RWPE1 (cell line): ENCODE measurements at regions not wholly inside any gene's neighbourhood (a gene's known extent, or its start where the extent isn't known, plus 50 kb on each side); places are given as distances from the start of the nearest gene placed in this dataset.

Experiments
- CTCF ChIA-PET: fragments of 350-600 bp; sonication (Branson Sonifier 250); formaldehyde crosslinking; extraction: SDS; loops from one replicate; lab custom pipeline; 2021; lab: Yijun Ruan, JAX
- POLR2A ChIA-PET: fragments of 400-600 bp; formaldehyde crosslinking; extraction: SDS; loops from one replicate; lab custom pipeline; 2020; ENCODE audit warnings: antibody characterized with exemption; ENCODE audit not compliant: low non-redundant PET; lab: Yijun Ruan, JAX
- DNase-seq: peaks from one replicate; pipeline ENCODE4 v3.0.0; 2012; ENCODE audit warnings: low spot score
- H3K27ac ChIP-seq: fragments of 450-650 bp; 2 replicates; pipeline ENCODE4 v1.5.1; 2017
- TF ChIP-seq, protein P1 (sequence below): fragments of 450-650 bp; conservative IDR thresholded peaks from 2 replicates; pipeline ENCODE4 v1.5.1; 2017; ENCODE audit warnings: low read depth, mild to moderate bottlenecking

DNA sequence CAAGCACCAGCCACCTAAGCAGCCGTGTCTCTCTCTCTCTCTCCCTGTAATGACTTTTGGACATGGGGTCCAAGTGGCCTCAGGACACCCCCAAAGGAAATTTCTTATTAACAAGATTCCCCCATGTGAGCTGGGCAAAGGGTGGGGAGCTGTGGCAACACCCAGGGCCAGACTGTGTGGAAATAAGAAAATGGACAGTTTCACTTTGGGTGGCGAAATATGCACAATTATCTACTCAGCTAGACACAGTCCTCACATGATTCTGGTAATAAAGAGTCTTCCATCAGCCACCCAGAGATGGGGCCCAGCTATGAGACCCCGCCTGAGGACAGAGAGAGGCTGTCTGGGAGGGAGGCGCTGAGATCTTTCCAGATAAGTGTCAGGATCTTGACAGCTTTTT lies 96.8 kb upstream of the TPM1 start:
- POLR2A ChIA-PET: no interaction called here
- no peak overlapping the region for H3K27ac ChIP-seq
- CTCF ChIA-PET: interaction anchor here (0.5 to 1.1 kb wide), 2 partner anchors 16 to 17 kb away, joined by 4 to 5 read pairs; no protein-coding TSS in a partner anchor
- TF ChIP-seq, protein P1, sequence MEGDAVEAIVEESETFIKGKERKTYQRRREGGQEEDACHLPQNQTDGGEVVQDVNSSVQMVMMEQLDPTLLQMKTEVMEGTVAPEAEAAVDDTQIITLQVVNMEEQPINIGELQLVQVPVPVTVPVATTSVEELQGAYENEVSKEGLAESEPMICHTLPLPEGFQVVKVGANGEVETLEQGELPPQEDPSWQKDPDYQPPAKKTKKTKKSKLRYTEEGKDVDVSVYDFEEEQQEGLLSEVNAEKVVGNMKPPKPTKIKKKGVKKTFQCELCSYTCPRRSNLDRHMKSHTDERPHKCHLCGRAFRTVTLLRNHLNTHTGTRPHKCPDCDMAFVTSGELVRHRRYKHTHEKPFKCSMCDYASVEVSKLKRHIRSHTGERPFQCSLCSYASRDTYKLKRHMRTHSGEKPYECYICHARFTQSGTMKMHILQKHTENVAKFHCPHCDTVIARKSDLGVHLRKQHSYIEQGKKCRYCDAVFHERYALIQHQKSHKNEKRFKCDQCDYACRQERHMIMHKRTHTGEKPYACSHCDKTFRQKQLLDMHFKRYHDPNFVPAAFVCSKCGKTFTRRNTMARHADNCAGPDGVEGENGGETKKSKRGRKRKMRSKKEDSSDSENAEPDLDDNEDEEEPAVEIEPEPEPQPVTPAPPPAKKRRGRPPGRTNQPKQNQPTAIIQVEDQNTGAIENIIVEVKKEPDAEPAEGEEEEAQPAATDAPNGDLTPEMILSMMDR: no peak
- DNase-seq: no peak

DNA sequence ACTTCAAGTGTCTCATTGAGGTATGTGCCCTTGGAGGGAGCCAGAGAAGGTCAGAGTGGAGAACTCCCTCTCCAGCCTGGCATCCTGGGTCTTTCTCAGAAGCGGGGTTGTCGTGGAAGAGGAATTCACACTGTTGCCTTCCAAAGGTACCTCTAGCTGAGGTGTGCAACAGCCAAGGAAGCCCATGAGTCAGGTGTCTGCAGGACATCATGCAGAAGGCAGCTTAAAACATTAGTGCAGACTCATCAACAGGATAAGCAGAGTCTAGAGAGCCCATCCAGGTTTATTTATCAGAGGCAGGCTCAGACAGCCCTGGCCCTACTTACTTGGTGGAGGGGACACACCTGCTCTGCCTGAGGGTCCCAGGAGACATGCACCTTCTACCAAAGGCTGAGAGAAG lies 95.6 kb upstream of the TPM1 start:
- no peak for DNase-seq
- CTCF ChIA-PET: interaction anchor here (1.1 kb wide), 1 partner anchor 18 kb away, joined by 5 read pairs; no protein-coding TSS in a partner anchor
- TF ChIP-seq, protein P1: no peak
- no peak overlapping the region for H3K27ac ChIP-seq
- POLR2A ChIA-PET: no interaction called here

DNA sequence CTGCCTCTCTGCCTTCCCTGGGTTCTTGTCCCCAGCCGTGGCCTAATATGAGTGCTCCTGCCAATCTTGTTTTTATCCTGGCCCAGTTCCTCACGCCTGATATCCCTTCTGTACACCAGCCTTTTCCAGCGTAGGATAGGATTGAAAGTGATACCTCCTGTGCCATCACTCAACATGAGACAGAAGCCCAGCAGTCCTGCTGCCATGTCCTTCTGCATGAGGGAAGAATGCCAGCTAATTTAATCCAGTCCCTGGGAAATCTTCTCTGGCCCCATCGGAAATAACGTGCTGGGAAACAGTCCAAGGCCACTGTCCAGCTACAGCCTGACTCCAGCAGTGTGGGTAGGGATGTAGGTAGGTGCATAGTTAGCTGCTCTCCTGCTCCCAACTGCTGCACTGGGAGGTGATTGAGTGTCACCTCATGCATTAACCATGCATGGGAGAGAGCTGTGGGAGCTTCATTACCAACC lies 92.0 kb upstream of the TPM1 start:
- no peak for DNase-seq
- CTCF ChIA-PET: interaction anchor here (0.6 kb wide), 1 partner anchor 274 kb away, joined by 3 read pairs; no protein-coding TSS in a partner anchor
- H3K27ac ChIP-seq: no peak overlapping the region
- POLR2A ChIA-PET: no interaction called here
- TF ChIP-seq, protein P1: no peak

DNA sequence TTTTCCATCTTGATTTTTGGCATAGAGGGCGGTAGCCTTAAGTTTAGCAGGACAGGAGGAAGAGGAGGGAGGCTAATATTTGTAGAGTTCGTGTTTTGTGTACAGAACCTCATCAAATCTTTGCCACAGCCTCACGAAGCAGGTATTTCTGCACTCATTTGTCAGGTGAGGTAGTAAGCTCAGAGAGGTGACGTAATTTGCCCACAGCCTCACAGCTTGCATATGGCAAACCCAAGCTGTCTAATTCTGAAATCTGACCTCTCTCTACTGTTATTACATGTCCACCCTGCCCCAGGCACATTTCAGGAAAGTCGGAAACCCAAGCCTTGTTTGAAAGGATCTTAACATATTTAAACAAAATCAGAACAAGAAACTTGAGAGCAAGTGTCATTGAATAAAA lies 91.1 kb upstream of the TPM1 start:
- TF ChIP-seq, protein P1: no peak
- ChIA-PET POLR2A (no interaction called here), CTCF (no interaction called here)
- DNase-seq: no peak
- no peak overlapping the region for H3K27ac ChIP-seq

DNA sequence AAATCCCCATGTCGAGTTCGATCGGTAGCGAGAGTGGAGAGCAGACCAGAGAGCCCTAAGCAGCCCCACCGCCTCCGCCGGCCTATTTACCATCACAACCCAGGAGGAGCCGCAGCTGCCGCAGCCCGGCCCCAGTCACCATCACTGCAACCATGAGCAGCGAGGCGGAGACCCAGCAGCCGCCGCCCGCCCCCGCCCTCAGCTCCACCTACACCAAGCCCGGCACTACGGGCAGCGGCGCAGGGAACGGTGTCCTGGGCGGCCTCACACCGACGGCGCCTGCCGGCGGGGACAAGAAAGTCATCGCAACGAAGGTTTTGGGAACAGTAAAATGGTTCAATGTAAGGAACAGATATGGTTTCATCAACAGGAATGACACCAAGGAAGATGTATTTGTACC lies 89.5 kb upstream of the TPM1 start:
- TF ChIP-seq, protein P1: no peak
- POLR2A ChIA-PET: no interaction called here
- H3K27ac ChIP-seq: no peak overlapping the region
- no peak for DNase-seq
- CTCF ChIA-PET: no interaction called here

DNA sequence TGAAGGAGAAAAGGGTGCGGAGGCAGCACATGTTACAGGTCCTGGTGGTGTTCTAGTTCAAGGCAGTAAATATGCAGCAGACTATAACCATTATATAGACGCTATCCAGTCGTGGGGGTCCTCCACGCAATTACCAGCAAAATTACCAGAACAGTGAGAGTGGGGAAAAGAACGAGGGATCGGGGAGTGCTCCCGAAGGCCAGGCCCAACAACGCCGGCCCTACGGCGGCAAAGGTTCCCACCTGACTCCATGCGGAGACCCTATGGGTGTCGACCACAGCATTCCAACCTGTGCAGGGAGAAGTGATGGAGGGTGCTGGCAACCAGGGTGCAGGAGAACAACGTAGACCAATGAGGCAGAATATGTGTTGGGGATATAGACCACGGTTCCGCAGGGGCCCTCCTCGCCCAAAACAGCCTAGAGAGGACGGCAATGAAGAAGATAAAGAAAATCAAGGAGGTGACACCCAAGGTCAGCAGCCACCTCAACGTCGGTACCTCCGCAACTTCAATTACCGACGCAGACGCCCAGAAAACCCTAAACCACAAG lies 89.0 kb upstream of the TPM1 start:
- no peak for DNase-seq
- TF ChIP-seq, protein P1: no peak
- POLR2A ChIA-PET: no interaction called here
- CTCF ChIA-PET: no interaction called here
- H3K27ac ChIP-seq: no peak overlapping the region
